ENCODE measurements at regions not wholly inside any gene's neighbourhood (a gene's known extent, or its start where the extent isn't known, plus 50 kb on each side); places are given as distances from the start of the nearest gene placed in this dataset.

DNA sequence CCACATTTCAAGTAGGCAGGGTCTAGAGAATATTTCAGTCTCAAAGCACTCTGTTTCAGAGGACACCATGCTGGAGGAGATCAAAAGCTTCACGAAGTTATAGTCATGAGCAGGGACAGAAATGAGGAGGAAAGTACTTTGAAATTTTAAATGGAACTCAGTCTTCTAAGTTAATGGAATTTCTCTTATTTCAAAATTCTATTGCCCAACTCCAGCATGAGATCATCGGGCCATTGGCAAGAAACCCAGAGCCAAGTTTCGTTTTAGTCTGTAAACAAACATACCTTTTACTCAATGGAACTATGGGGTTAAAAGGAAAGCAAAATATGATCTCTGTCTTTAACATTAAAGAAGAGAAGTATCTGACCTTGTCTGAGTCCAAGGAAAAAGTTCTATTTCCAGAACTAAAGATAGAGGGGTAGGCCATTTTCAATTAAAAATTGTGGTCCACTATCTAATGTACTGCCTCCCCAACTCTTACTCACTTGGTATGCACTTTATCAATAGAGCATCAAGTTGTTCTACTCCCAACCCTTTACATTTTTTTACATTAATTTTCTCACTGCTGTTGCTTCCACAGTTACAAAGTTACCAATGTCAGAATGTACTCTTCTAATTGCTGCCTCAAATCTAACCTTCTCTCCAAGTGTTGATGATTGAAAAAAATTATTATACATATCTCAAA, 235.3 kb upstream of the NRSN1 start:
- intact Hi-C loops (cut with micrococcal nuclease) = no loop called here

DNA sequence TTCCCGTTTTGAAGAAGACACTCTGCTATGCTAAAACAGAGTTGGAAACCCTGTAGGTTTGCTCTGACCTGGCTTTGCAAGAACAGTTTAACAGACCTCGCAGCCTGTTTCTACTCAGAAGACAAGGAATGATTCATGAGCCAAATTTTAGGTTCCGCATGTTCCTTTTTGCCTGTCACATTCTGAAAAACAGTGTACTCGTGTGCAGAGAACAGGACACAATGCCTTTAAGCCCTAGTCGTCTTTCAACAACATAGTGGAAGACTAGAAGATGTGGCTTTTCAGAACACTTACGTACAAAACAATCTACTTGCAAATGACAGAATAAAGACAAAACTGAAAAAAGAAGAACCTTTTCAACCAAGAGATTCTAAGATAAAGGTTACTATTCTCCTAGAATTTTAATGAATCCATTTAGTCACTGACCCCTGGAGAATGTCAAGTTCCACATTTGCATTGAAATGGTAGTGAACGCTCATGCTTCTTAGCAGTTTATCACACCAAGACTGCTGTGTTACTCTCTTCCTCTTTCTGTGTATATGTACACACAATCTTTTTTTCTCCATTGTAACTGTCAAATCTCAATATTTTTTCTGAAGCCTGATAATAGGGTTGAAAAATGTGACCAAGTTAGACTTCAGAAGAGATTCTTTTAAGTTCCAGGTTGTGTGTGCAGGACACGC, 220.7 kb upstream of the NRSN1 start:
- Histone ChIP-seq H3K4me1 (no peaks in the 10 kb centered on the region), H3K27me3 (ENCODE audit: low read depth) (no peaks in the 10 kb centered on the region), H3K9me3 (replicated peaks) (peaks cover 14% of the 10 kb centered on the region), H3K4me3 (no peak overlapping the region), H3K36me3 (no peaks in the 10 kb centered on the region), H3K27ac (replicated peaks) (no peak overlapping the region)
- DNase-seq = no peak
- TF ChIP-seq, protein P1, sequence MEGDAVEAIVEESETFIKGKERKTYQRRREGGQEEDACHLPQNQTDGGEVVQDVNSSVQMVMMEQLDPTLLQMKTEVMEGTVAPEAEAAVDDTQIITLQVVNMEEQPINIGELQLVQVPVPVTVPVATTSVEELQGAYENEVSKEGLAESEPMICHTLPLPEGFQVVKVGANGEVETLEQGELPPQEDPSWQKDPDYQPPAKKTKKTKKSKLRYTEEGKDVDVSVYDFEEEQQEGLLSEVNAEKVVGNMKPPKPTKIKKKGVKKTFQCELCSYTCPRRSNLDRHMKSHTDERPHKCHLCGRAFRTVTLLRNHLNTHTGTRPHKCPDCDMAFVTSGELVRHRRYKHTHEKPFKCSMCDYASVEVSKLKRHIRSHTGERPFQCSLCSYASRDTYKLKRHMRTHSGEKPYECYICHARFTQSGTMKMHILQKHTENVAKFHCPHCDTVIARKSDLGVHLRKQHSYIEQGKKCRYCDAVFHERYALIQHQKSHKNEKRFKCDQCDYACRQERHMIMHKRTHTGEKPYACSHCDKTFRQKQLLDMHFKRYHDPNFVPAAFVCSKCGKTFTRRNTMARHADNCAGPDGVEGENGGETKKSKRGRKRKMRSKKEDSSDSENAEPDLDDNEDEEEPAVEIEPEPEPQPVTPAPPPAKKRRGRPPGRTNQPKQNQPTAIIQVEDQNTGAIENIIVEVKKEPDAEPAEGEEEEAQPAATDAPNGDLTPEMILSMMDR (IDR thresholded peaks at IDR 0.05; ENCODE audit: borderline replicate concordance) = no peak
- intact Hi-C loops (cut with micrococcal nuclease) = no loop called here

More for the DNA sequence above, 235.3 kb upstream of the NRSN1 start:
- DNase-seq = no peak
- Histone ChIP-seq H3K36me3 (no peaks in the 10 kb centered on the region), H3K4me3 (no peak overlapping the region), H3K27ac (replicated peaks) (no peak overlapping the region), H3K4me1 (no peaks in the 10 kb centered on the region), H3K9me3 (replicated peaks) (no peaks in the 10 kb centered on the region), H3K27me3 (ENCODE audit: low read depth) (no peaks in the 10 kb centered on the region)
- TF ChIP-seq, protein P1 (IDR thresholded peaks at IDR 0.05; ENCODE audit: borderline replicate concordance) = no peak

DNA sequence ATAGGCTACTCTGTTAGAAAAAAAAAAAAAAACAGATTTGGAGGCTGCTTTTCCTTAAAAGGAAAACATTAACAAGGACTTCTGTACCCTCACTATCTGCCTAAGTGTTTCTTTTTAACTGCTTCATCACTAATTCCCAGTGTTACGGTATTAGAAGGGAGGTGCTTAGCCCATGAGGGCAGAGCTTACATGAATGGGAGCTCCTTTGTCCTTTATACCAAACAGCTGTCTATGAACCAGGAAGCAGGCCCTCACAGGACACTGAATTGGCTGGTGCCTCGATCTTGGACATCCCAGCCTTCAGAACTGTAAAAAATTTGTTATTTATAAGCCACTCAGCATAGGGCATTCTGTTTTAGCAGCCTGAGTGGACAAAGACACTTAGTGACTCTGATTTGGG, 215.6 kb upstream of the NRSN1 start:
- TF ChIP-seq, protein P1 (IDR thresholded peaks at IDR 0.05; ENCODE audit: borderline replicate concordance) = no peak
- no peak overlapping the region for H3K27ac ChIP-seq (replicated peaks)
- H3K36me3 ChIP-seq = no peaks in the 10 kb centered on the region
- no peaks in the 10 kb centered on the region for H3K4me1 ChIP-seq
- no peak overlapping the region for H3K4me3 ChIP-seq
- intact Hi-C loops (cut with micrococcal nuclease) = no loop called here
- no peaks in the 10 kb centered on the region for H3K27me3 ChIP-seq (ENCODE audit: low read depth)
- peaks cover 14% of the 10 kb centered on the region for H3K9me3 ChIP-seq (replicated peaks)
- DNase-seq = no peak

DNA sequence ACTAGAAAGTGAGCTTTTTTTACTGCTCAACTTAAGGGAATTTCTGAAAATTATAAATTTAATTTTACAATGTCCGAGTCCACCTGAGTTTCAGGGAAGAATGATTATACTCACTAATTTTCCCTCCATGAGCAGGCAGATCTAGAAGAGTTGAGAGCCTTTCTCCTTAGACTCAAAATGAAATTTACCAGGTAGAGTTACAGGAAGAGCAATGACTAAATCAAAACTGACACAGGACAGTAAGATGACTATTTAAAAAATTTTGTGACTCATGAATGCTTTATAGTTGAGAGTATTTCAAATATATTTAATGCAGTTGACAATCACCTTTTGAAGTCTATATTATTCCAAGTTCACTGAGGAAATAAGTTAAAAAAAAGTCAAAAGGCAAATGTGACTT, 198.1 kb upstream of the NRSN1 start:
- peaks cover 7% of the 10 kb centered on the region for H3K9me3 ChIP-seq (replicated peaks)
- H3K36me3 ChIP-seq = no peaks in the 10 kb centered on the region
- DNase-seq = no peak
- TF ChIP-seq, protein P1 (IDR thresholded peaks at IDR 0.05; ENCODE audit: borderline replicate concordance) = no peak
- intact Hi-C loops (cut with micrococcal nuclease) = no loop called here
- H3K4me1 ChIP-seq = no peaks in the 10 kb centered on the region
- H3K4me3 ChIP-seq = no peak overlapping the region
- peaks cover 10% of the 10 kb centered on the region for H3K27me3 ChIP-seq (ENCODE audit: low read depth)
- H3K27ac ChIP-seq (replicated peaks) = no peak overlapping the region

DNA sequence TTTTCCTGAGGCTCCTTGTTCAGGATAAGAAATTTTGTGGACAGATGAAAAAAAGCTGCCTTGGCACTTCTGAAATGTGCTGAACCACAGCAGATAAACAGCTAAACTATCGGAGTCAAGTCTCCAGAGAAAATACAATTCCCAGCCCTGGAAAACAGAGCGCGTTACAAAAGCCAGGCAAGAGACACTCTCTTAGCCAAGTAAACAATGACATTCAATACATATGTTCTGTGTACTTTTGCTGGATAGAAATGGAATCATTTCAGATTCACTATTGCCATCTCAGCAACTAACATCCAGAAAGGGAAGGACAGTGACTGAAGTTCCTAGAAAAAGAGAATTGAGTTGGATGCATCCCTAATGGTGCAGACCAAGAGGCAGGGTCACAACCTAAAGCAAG, 196.8 kb upstream of the NRSN1 start:
- TF ChIP-seq, protein P1 (IDR thresholded peaks at IDR 0.05; ENCODE audit: borderline replicate concordance) = no peak
- Histone ChIP-seq H3K27ac (replicated peaks) (no peak overlapping the region), H3K4me1 (no peaks in the 10 kb centered on the region), H3K4me3 (no peak overlapping the region), H3K36me3 (no peaks in the 10 kb centered on the region), H3K27me3 (ENCODE audit: low read depth) (peaks cover 10% of the 10 kb centered on the region), H3K9me3 (replicated peaks) (peaks cover 20% of the 10 kb centered on the region)
- no peak for DNase-seq
- intact Hi-C loops (cut with micrococcal nuclease) = no loop called here

Data from left ventricle myocardium inferior (tissue), 1 donor.